ENCODE measurements at regions not wholly inside any gene's neighbourhood (a gene's known extent, or its start where the extent isn't known, plus 50 kb on each side); places are given as distances from the start of the nearest gene placed in this dataset.

DNA sequence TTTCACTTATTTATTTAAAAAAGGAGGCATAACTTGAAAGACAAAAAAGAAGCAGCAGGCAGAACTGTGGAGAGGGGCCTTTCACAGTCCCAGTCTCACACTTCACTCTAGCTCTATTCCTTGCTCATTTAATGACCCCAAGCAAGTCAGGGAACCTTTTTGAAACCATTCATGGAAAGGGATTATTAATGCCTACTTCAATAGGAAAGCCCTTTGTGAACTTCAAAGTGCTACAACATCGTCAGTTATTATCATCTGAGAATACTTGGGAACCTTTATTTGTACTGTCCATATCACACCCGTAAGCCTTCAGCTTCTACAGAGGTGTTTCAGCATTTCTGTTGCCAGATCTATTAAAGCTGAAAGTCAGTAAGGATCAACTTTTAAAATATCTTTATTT lies 320.2 kb downstream of the TMEM161B start:
- DNase-seq, result no peak

DNA sequence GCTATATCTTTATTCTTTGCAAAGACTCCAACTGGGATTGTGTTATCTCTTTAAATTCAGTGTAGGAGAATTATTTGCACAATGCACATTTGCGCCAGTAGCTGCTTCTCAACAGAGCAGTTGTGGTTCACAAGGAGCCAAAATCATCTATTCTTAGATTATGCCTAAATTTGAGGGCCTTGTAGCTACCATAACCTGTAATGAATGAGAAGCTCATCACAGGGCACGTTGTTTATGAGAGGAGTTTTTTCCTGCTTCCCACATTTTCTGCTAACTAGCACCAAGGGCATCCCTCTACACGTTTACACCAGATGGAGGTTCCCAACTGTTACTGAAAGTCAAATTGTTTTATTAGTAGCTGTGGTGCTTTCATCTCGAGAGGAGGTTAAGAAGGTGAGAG lies 322.4 kb downstream of the TMEM161B start:
- no peak for DNase-seq

DNA sequence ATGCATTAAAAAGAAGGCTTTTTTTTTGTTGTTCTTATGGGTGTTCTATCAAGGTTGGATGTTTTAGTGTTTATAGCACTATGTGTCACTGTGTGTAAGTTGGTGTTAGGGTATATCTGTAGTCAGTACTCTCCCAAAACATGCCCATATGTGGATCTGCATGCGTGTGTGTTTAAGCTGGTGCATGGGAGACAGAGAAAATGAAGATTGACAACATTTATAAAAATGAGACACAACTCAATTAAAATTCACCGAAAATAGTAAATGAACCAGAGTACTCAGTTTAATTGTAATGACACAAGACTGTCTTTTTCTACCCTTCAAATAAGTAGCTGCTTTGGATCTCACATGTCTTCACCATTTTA lies 323.4 kb downstream of the TMEM161B start:
- no peak for DNase-seq

DNA sequence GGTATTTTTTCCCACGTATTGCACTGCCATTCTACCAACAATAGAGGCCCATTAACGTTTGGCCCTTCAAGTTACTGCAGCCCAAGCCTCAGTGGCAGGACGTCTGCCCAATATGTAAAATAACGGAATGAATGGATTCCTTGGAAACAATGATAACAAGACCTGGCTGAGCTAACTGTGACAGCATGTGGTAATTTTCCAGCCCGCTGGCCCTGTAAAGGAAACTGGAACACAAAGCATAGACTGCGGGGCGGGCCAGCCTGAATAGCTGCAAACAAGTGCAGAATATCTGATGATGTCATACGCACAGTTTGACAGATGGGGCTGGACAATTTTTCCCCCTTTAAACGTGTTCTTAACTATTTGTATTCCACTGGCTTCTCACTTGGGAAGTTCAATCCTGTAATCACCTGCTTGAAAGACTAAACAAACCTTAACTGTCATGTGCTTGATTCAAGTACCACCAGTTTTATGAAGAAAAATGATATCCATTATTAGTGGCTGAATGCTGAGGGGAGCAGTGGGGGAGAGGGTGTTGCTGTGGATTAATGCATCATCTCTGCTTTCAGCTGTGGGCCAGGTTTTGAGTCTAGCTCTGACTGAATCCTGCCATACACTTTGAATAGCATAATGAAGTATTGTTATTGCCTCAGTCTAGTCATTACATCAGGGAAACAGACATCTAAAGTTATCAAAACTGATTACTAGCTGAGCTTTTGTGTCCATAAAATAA lies 323.9 kb downstream of the TMEM161B start:
- peak; percentile 7 for DNase-seq

DNA sequence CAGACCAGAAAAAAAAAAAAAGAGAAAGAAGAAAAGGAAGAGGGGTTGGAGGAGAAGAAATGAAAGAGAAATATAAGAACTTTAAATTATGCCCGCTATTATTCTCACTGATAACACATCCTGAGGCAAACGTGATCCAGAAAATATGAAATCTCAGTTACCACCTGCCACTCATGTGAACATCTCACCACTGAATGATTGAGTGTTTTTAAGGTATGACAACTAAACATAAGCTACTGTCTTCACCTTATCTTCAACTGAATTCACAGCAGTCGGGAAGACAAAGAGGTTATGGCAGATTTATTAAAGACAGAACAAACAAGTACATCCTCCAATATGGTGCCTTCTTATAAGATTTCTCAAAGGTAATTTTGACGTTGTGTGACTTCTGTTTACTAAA lies 327.9 kb downstream of the TMEM161B start:
- DNase-seq, result no peak

DNA sequence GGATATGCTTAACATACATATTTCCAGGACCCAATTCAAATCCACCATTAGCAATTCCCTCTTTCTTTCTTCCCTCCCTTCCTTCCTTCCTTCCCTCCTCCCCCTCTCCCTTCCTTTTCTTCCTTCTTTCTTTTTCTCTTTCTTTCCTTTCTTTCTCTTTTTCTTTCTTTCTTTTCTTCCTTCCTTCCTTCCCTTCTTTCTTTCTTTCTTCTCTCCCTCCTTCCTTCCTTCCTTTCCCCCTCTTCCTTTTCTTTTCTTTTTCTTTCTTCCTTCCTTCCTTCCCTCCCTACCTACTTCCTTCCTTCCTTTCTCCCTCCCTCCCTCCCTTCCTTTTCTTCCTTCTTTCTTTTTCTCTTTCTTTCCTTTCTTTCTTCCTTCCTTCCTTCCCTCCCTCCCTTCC lies 332.0 kb downstream of the TMEM161B start:
- DNase-seq, result no peak

DNA sequence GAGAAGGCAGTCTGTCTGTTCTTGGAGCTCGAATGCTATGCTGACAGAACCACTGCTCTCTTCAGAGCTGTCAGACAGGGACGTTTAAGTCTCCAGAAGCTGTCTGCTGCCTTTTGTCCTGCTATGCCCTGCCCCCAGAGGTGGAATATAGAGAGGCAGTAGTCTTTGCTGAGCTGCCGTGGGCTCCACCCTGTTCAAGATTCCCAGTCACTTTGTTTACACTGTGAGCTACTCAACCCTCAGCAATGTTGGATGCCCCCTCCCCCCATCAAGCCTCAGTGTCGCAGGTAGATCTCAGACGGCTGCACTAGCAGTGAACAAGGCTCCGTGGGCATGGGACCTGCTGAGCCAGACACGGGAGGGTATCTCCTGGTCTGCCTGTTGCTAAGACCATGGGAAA lies 344.2 kb downstream of the TMEM161B start:
- no peak for DNase-seq

DNA sequence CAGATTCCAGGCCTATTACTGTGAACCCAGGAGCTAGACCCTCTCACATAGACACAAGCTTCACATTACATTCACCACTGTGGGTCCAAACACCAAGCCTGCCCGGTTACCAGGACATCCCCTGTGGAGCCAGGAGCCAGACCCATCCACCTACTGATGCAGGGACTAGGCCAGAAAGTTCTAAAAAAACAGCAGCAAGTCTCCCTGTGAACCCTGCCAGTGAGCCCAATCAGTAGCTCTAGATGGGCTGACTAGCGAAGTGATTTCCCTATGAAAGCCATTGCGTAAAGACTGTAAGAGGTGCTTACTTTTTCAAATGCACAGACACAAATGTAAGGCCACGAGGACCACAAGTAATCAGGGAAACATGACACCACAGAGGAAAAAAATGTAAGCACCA lies 352.3 kb downstream of the TMEM161B start:
- no peak for DNase-seq

DNA sequence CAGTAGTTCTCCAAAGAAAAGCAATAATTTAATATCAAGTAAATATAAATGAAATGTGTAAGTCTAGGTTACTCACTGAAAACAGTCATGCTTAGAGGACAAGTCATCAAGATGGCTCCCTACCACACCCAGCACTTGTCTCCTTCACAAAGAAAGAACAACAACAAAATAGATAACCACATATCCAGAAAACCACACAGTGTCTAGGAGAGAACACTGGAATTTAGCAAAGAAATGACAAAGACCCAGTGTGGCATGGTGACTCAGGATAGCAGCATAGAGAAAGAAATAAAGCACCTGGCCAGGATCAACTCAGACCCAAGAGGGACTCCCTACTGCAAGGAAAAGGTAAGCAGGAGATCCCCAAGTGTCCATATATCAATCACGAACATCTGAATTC lies 356.2 kb downstream of the TMEM161B start:
- DNase-seq, result no peak

DNA sequence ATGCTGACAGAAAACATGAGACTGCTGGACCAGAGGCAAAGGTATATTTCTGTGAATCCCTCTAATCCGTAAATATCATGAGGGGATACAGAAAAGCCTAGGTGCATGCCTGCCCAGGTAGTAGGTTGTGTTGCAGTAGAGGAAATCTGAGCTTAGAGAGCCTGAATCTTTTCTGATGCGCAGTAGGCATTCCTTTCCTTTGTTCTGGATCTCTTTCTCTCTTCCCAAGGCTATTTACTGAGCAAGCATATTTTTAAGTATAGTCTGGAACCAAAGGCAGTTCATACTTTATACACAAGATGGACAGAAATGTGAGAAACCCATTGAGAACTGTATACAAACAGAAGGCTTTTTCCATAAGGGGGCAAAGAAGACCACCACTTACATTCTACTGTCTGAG lies 359.3 kb downstream of the TMEM161B start:
- DNase-seq, result no peak

DNA sequence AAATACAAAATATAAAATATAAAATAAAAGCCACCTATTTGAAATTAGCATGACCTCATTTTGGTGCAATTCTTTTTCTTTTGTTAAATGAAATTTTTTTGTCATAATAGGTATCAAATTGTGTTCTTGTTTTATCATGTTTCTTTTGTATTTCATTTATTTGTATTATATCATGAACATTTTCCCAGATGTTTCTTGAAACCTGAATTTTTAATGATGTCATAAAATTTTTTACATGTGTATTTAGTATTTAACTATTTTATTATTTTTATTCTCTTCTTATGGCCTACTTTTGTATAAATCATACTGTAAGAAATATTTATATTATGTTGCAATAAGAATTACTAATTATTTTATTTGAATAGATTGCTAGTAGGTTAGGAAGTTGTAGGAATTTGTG lies 361.7 kb downstream of the TMEM161B start:
- no peak for DNase-seq

DNA sequence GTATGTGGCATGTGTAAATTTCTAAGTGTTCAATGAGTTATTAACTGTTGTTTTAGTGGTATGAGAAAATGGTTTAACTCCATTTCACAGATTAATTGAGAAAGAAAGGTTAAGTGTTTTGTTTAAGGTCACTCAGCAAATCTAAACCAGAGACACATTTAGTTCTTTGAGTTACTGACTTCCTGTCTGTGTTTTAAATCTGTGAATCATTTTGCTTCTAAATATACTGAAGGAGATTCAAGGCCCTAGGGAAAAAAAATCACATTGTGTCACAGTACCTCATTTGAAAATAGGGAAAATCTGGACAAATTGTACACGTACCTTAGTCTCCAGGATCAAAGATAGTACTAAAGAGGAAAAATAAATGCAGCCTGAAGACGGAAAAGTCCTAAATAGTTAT lies 368.2 kb downstream of the TMEM161B start:
- no peak for DNase-seq

DNA sequence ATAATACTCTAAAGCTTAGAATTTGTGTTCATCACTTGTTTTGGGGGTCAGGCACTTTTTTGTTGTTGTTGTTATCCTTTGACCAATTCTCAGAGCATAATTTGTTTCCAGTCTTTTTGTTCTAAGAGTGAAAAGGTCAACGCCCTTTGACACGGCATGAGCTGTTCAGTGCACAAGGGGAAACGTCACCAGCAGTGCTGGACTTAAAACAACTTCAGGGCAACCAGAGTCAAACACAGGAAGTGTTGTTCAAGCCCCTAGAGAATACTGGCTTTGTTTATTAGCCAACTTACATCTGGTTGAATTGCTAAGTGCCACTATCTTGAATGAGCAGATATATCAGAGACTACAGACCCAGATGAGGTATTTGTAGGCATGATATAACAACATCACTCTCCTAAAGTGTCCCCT lies 368.9 kb downstream of the TMEM161B start:
- no peak for DNase-seq

DNA sequence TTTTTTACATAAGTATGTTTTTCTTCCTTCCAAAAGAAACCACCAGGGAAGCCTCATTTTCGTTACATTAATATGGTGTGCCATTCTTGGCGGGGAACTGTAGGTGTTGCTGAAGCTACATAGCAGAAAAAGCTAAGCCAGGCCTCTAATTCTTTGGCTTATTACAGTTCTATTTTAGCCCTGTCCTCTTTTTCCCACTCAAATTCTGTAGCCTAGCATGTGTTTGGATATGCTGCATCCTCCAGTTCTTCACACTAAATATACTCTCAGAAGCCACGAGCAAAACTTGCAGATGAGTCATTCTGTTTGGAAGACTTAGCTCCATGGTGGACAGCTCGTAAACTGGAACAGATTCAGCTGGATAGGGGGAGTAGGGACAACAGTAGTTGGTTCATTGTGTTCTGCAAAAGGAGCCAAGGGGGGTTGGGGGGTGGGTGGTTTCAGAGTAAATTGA lies 369.4 kb downstream of the TMEM161B start:
- DNase-seq, result no peak

DNA sequence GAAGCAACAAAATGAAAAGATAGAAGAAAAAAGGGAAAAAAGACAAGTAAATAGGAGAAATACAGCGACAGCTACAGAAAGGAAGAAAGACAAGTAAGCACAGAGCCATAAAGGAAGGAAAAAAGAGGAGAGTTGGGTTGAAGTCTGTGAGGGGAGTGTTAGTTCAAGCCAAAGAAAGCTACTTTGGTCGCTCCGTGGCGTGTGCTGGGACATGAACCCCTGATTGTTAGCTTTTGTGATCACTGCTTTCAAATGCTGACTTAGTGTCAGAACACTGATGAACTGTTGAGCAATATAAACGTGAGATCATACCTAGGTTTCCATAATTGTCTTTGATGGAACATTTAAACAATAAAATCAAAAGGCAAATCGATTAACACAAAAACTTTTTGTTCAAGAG lies 370.1 kb downstream of the TMEM161B start:
- no peak for DNase-seq

DNA sequence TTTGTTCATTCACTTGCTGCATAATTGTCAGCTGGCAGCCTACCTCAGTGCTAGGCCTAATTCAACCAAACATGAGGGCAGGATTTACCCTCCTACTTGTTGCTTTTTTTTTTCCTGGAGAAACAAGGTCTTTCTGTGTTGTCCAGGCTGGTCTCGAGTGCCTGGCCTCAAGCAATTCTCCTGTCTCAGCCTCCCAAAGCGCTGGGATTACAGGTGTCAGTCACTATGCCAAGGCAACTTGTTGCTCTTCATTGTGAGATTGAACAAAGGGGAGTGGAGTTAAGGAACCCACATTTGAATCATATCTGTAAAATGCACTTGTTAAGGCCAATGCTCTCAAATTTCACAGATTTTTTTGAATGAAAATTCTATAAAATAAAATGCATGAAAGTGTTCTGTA lies 380.5 kb downstream of the TMEM161B start:
- no peak for DNase-seq

DNA sequence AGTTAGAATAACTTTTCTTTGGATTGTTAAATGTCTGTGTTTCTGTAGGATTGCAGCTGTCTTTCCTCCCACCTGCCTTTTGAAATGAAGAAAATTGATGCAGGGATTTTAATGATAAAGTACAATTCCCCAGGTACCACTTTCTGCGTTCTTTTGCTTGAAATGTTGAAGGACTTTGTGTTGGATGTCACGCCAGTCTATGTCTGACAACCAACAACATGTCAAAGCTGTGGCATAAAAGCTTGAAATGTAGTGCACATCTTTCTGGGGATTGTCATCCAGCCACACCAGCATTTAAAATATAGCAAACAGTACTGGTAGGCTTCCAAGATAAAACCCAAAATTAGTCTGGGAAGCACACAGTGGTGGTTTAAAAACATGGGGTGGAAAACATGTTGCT lies 381.4 kb downstream of the TMEM161B start:
- no peak for DNase-seq

DNA sequence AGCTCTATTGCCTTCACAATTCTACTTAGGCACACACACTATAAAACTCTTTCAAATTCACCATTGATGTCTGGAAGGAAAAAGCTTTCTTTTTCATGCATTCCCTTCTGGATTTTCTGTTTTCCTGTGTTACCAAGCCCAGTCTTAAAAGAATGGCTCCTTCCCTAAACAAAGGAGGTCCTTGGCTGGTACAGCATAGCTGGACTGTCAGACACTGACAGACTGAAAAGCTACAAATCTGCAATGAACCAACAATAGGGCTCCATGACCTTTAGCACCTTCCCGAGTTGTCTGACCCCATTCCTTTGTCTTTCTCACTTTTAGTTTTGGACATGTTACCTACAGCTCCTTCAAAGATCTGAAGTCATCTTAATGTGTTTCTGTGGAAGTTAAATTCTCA lies 382.5 kb downstream of the TMEM161B start:
- DNase-seq, result no peak

DNA sequence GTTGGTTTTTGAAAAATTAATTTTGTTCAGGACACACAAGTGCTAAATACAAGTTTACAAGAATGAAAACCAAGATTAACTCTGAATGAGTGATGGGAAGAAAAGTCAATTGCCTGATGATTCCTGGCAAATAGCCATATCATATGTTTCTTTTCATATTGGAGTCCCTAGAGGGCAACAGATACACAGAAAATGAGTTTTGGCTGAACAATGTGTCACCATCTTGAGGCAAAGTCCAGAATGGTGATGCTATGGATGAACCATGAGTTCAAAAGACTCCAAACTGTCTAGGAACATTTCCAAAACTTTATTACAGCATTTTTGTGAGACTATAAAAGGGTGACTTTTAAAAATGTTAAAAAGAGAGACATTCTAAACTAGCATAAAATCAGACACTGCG lies 382.9 kb downstream of the TMEM161B start:
- DNase-seq, result no peak

DNA sequence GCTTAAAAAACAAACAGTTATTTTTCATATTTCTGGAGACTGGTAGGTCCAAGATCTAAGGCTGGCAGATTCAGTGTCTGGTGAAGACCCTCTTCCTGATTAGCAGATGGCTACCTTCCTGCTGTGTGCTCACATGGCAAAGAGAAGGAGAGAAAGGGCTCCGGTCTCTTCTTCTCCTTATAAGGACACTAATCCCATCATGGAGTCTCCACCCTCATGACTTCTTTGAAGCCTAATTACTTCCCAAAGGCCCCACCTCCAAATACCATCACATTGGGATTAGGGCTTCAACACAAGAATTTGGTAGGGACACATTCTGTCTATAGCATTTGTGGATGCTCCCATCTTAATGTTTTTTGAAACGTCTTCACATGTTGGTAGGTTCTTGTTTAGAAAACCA lies 391.1 kb downstream of the TMEM161B start:
- no peak for DNase-seq

DNA sequence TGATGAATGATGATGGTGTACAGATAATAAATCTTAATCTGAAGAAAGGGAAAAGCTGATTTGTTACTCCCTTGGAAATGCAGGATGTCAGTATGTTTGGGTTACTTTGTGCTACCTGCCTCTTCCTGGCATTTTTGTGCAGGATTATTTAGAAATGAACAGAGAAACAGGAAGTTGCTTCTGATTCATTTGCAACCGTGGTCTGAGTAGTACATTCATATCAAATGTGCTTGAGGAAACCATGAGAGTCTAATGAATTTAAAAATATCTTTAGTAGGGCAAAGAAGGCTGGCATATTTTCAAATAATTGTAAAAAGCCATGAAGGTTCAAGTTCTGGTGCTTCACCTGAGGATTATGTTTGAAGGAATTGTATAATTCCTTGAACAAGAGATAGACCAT lies 391.6 kb downstream of the TMEM161B start:
- DNase-seq, result no peak

DNA sequence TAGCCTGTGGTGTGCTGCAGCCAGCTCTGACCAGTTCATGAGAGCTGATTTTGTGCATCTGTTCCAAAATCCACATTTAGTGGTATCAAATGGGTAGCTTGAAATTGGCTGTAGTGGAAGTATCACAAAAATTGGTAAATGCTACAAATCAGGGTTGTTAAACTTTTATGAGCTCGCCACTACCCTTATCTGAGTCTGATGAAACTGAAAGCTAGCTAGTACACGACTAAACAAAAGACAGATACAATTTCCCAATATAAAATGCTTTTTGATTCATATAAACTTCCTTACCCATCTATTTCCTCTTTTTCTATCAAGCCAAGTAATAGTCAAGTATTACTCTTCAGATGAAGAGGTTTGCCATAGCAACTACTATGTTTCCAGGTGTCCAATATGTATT lies 392.0 kb downstream of the TMEM161B start:
- DNase-seq, result no peak

DNA sequence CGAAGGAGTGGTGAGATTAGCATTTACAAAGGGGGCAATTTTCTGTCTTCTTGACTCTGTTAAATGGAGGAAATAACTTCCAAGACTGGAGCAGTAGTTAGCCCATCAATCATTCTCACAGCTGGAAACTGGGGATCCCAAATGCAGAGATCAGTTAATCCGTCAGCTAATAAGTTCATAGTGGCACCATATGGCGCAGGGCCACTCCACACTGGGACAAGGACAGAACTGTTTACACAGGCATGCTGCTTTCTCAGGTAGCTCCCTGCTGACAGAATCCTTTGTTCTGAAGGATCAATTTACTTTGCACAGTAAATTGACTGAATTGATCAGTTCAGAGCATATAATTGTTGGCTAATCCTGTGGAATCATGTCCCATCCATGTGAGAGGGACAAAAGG lies 395.7 kb downstream of the TMEM161B start:
- no peak for DNase-seq

DNA sequence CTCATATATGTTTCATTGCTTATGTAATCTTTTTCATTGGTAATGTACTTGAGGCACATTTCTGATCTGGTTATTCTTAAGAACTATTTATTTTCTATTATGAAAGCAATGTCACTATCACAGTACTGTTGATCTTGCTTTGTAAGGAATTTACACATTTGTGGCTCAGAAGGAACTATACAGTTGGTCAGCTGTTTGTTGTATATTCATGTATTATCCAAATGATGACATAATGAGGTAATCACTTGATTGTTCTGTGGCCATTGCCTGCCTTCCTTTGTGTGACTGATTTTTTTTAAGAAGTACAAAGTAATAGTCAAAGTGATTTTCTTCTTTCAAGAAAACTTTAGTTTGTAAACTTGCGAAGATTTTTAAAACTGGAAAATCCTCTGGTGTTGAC lies 399.9 kb downstream of the TMEM161B start:
- no peak for DNase-seq

DNA sequence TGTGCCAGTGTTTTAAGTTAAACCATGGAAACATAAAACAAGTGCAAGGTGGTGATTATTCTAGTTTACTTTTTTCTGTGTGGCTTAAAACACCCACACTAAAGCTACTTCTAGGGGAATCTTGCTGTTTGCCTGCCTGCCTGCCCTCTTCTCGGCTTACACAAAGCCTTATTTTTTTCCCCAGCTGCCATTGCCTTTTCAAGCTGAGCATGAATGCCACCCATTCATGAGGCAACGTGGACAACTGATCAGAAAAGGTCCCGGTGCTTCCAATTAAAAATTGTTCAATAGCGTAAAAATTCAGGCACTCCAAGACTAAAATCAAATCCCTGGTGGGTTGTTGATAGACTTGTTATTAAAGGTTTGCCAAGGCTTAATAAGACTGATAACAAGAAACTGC lies 401.4 kb downstream of the TMEM161B start:
- DNase-seq, result no peak

DNA sequence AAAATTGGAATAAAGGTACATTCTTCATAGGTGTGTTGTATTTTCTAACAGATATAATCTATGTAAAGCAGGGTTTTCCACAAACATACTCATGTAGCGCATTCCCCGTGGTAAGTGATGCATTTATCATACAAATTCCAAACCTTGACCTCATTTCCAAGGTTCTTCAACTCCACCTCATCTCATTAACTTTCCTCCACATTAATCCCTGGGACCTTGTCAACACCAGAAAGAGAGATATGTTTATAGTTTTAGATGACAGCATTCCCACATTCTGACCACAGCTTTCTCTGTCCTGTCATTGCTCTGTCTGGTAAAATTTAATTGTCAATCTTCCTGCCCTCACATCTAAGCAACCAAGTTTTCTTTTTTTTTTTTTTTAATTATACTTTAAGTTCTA lies 415.1 kb downstream of the TMEM161B start:
- no peak for DNase-seq

Data from NCI-H1105 (cell line).